ENCODE measurements at regions not wholly inside any gene's neighbourhood (a gene's known extent, or its start where the extent isn't known, plus 50 kb on each side); places are given as distances from the start of the nearest gene placed in this dataset.

DNA sequence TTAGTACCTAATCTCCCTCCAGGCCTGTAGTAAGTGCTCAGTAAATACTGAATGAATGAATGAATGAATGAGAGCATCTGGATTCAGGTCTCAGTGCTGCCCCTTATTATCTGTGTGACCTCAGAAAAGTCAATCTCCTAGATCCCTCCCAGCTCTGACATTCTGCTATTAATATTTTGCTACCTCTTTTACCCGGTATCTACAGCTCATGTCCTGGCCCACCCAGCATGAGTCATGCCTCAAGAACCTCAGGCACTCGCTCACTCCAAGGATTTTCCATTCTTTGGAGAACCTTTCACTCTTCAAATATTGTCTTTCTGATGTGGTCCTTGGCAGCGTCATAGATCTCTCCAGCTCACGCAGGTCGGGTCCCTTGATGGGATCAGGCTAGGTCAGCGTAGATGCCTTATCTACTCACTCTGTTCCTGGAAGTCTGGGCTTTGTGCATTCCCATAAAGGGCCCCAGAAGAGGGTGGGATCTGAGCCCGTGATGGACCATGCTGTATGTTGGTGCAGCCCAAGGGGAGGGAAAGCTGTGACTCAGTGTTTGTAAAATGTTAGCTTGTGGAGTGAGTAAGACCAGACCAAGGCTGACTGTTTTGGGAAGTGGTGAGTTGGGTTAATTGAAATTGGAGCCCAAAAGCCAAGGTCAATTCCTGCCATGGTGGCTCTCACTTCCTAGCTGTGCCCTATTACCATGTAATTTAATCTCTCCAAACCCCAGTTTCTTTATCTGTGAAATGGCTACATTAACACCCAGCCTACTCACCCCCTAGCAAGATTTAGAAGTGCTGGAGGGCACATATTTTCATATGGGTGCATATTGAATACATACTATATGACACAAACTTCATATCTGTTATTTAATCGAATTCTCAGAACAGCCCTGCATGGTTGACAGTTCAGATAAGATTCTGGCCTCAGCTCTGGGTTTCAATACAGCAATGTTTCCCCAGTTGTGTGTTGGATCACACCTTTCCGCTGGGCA is 214.1 kb upstream of the USP24 start:
- ChIA-PET POLR2A (no interaction called here), CTCF (no interaction called here)

DNA sequence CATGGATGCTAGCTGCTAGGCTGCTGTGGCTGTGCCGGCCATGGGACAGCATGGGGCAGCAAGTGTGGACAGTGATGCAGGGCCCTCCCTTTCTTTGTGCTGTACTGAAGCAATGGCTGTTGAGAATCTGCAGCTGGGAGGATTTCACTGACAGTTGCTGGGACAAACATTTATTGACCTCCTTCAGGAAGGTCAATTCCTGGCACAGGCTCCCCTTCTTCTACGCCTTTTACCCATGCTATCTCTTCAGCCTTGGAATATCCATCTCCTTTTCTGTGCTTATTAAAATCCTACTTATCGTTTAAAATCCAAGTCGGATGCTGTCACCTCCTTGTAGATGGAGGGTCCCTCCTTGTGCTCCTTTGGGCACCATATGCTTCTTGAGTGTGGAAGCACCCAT is 213.1 kb upstream of the USP24 start:
- CTCF ChIA-PET: no interaction called here
- POLR2A ChIA-PET: no interaction called here

DNA sequence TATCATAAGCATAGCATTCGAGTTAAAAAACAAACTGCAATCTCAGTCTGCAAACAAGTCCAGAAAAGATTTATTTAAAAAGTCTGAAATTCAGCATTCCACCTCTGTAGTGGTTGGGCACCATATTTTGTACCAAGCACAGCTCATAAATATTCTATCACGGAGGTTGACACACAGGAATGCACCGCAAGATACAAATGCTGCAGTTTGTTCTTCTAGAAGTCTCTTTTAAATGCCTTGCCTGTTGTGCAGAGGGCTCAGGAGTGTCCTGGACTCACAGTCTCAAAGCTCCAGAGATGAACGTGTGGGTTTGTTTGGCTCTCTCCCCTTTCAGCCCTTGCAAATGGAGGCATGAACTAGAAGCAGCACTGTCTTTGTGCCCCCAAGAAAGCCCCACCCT is 212.4 kb upstream of the USP24 start:
- CTCF ChIA-PET: no interaction called here

DNA sequence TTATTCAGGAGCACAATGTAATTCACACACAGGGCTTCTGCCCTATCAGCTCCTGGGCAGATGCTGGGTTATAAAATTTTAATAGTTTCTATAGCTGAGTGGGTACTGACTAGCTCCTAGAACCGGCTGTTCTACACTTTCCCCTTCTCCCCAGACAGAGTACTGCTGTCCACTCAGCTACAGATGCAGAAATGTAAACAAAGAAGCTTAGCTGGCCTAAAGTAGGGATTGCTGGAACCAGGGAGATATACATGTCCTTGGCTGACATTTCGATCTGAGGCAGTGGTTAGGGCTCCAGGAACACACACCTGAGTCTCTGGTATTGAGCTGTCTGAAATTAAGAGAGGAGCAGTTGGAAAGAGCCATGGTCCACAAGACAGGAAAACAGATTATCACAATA is 211.5 kb upstream of the USP24 start:
- POLR2A ChIA-PET: no interaction called here
- CTCF ChIA-PET: no interaction called here

More for the DNA sequence above, 212.4 kb upstream of the USP24 start:
- POLR2A ChIA-PET: no interaction called here

DNA sequence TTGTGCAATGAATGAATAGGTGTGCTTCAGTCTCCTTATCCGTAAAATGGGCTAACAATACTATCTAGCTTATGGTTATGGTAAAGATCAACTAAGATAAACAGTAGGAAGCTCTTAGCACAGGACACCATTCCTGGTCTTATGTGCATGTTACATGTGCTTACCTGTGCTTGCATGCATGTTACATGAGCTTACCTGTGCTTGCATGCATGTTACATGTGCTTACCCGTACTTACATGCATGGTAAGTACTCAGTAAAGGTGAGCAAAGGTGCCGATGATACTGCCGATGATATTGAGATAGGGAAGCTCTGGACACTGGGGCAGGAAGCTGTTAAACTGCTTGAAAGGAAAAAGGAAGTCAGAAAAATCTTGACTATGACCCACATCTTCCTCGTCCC is 211.0 kb upstream of the USP24 start:
- ChIA-PET CTCF (no interaction called here), POLR2A (no interaction called here)

DNA sequence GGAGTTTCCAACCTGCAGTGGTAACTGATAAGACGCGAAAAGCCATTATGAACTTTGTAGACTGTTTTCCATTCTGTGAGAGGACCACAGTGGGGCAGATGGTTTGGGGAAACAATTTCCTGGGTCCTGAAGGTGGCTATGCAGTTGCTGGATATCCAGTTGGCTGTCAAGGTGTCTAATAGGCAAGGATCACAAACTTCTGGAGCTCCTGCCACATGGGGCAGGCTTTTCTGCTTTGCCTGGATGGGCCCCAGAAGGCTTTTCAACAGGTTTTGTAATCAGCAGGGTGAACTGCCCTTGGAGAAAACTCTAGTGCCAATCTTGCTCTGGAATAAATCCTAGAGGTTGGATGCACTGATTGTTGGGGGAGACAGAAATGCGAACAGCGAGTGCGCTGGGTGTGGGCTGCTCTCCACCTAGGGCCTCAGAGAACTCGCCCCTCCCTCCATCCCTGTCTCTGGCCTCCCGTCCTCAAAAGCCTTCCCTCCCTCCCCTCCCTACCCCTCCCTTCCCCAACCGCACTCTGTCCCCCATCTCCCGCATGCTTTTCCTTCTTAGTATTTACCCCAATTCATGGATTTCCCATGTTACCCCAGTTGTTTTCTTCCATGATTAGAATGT is 210.3 kb upstream of the USP24 start:
- POLR2A ChIA-PET: no interaction called here
- CTCF ChIA-PET: no interaction called here

DNA sequence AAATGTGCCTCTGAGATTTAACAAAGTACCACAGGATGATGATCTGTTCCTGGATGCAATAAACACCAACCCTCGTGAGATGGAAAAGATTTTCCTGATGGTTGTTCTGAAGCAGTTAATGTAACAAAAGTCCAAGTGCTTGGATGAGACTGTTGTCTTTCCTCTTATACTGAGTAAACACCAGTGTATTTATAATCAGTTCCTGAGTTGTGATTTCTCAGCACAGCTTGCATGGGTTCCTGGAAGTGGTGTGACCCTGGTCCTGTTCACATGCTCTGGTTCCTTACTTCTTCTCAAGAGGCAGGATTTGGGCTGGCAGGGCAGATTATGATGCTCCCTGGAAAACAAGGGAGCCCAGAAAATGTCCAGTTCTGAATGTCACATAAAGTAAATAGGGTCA is 208.2 kb upstream of the USP24 start:
- CTCF ChIA-PET: no interaction called here
- POLR2A ChIA-PET: no interaction called here

DNA sequence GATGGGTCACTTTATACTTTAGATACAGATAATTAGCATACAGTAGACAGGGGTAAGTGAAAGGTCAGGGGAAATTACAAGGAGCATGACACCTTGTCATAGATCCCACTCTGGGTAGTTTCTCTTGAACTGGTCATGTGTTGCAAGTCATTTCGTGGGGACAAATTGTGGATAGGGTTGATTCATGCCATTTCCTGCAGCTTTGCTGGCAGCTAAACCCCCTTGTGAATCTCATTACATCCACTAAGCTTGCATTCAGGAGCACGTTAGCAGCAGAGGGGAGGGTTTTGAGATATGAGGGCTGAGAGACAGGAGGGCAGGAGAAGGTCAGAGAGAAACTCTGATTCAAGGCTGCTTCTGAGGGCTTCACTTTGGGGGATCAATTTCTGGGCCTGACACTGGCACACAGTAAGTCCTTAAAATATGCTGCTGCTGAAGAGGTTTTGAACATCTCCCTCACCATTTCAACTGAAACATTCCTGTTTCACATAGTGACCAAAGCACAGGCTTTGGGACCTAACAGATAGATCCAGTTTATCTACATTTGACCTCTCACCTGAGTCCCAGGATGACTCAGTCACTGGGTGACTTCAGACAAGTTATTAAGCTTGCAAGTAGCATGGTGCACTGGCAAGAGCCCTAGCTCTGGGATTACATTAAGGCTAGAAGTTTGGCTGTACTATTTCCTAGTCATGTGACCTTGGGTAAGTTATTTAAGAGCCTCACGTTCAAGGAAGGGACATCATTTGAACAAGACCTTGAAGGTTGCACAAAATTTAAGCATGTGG is 206.0 kb upstream of the USP24 start:
- CTCF ChIA-PET: no interaction called here

DNA sequence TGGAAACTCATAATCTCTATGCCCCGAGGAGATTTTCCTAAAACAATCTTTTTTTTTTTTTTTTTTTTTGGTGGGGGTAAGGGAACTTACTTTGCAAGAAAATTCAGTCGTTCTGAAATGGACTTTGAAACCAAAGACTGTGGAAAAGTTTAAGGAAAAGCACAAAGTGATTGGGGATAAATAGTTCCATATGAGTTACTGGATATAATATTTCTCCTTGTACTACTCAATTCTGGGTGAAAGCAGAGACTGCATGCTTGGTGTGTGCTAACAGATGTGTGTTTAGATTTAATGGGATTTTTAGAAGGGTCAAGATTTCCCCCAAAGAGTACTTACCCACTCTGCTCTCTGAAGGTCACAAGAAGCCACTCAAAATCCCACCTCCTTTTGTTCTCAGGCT is 204.9 kb upstream of the USP24 start:
- ChIA-PET CTCF (no interaction called here), POLR2A (no interaction called here)

More for the DNA sequence above, 206.0 kb upstream of the USP24 start:
- POLR2A ChIA-PET: no interaction called here

DNA sequence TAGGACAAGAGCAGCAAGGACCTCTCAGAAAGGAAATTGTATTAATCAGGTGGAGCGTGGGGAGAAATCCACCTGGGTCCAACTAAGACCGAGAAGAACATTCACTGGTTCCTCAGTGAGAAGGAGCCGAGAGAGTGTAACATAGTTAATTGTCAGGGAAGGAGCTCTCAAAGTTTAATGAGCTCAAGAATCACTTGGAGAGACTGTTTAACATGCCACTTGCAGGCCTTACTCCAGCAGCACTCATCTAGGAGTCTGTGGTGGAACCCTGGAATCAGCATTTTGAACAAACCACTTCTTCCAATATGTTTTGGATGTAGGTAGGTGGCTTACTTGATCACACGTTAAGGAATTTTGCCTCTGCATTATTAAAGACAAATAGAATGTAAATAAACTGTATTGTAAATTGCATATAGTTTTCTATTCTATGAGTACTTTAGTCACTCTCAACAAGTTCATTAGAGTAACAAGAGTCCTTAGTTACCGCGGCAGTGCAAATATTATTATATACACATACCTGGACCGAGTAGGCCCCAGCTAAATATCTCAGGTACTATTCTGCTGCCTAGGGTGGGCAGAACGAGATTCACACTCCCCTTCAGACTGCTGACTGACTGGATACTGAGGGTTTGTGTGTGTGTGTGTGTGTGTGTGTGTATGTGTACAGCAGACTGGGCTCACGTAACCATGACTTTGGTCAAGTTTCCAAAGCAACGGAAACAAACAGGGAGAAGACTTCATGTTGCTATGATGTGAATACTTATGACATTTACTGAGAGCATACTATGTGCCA is 203.2 kb upstream of the USP24 start:
- ChIA-PET CTCF (interaction anchor here (0.6 kb wide), 1 partner anchor 454 kb away, joined by 3 read pairs; no protein-coding TSS in a partner anchor), POLR2A (no interaction called here)

DNA sequence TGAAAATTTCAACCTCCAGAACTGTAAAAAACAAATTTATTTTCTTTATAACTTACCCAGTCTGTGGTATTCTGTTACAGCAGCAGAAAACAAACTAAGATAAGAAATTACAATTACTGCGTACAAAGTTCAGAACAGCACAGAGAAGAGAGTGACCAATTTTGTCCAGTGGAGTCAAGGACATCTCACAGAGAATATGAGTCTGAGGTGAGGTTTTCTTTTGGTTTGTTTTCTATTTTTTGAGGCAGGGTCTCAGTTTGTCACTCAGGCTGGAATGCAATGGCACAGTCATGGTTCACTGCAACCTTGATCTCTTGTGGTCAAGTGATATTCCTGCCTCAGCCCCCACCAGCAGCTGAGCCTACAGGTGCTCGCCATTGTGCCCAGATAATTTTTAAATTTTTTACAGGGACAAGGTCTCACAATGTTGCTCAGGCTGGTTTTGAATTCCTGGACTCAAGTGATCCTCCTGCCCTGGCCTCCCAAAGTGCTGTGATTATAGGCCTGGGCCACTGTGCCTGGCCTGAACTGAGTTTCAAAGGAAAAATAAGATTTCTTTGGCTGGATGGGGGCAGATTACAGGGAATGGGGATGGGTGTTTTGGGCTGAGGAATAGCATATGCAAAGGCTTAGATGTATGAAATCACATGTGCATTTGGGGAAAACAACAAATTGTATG is 201.1 kb upstream of the USP24 start:
- POLR2A ChIA-PET: no interaction called here
- CTCF ChIA-PET: no interaction called here

DNA sequence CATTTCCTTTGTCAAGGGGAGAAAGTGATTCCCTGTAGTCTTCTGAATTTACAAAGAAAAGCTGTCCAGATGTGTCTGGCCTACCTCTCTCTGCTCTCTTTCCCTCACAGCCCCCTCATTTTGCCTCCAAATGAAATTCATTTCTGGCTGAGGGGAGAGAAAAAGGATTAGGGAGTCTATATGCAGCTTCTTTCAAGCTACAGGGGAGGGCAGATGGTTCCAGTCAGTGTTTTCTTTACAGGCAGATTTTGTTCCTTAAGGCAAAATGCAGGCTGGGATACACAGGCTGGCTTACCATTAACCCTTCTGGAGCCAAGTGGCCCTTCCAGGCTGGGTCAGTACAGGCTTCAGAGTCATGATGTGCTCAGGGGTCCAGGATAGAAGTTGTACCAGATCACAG is 198.1 kb upstream of the USP24 start:
- CTCF ChIA-PET: no interaction called here
- POLR2A ChIA-PET: no interaction called here

DNA sequence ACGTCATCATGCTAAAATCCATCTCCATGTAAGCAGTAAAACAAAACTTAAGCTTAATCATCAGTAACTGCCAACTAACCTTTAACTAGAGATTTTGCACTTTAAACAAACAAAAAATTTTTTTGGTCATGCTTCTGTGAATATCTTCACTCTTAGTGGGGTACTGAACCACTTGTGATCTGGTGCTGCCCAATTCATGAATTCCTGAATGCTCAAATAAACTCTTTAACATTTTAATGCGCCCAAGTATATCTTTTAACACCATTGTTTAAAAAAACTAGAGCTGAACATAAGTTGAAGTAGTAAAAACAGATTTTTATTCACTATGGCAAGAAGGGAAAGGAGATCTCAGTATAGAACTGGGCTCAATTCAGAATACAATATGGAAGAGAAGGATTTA is 196.9 kb upstream of the USP24 start:
- POLR2A ChIA-PET: no interaction called here

DNA sequence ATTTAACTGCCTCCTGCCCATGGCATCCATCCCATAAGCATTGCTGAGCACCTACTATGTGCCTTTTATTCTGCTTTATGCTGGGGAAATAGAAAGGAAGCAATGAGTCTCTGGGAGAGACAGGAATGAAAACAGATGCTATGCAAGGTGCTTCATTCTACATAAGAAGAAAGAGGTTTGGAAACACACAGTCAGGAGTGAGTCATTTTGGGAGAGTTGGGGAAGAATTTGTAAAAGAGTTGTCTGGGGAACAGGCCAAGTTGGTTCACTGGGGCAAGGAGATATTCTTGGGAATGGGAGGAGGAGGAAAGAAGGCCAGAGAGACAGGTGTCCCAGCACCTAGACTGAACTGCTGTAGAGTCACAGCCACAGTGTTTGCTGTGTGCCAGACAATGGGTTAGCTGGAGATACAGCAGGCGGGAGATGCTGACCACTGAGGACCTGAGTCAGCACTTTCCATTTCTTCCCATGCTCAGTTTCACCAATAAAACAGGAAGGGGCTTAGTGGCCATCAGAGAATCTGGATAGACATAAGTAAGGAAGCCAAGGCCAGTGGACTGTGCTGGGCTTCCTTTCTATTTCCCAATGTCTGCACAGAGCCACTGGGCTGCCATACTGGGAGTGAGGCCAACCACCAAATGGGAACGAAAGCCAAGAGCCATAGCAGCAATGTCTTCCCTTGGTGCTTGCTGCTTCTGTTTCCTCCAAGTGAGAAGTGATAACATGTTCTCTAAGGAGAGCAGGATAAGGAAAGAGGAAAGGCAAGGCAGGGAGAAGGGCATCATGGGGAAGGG is 187.7 kb upstream of the USP24 start:
- POLR2A ChIA-PET: no interaction called here
- CTCF ChIA-PET: no interaction called here

More for the DNA sequence above, 196.9 kb upstream of the USP24 start:
- CTCF ChIA-PET: no interaction called here

DNA sequence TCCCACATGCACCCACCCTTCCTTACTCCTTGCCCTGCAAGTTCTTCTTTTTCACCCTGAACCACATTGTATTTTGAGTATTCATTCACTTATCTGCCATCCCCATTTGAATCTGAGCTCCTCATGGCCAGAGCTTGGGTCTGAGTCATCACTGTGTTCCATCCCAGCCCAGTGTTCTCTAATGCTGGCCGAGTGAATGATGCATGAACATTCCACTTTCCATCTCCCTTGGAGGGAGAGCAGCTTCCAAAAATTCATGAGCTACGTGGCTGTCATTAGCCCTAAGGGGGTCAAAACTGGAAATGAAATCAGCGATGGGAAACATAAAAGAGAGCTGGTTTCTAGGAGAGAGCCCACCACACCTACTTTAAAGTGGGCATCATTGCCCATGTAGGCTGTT is 187.0 kb upstream of the USP24 start:
- POLR2A ChIA-PET: no interaction called here
- CTCF ChIA-PET: no interaction called here

DNA sequence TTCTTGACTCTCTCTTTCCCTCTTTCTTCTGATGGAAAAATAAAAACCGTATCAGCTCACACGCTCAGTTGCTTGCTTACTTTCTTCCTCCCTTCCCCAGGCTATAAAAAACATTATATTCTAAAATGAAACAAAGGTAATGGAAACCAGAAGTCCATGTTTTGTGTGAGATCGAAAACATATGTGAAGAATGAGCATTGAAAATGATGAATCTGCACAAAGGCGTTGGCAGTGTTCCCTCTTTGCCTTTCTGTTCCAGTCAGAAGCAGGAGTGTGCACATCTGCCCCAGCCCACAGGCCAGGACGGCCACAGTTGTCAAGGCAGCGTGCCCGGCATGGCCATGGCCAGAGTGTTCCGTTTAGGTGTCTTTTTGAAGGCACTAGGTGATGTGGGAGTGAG is 185.3 kb upstream of the USP24 start:
- POLR2A ChIA-PET: no interaction called here
- CTCF ChIA-PET: no interaction called here

DNA sequence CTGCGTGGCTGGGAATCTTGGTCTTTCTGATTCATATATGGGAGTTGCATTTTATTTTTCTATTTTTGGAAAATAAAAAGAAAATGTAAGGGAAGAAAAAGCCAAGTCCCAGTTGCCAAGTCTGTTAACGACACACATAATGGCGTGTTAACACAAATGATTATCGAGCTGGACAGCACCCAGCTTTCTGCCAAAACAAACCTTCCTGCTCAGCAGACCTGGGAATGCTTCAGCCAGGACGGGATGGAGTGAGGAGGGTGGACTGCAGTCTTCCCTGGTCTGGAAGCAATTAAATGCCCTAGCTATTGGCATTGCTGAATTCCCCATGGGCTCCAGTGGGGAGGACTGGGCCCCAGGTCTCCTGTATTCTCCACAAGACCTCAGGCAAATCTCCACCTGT is 184.2 kb upstream of the USP24 start:
- CTCF ChIA-PET: interaction anchor here (0.8 kb wide), 1 partner anchor 19 kb away, joined by 4 read pairs; no protein-coding TSS in a partner anchor
- POLR2A ChIA-PET: no interaction called here

DNA sequence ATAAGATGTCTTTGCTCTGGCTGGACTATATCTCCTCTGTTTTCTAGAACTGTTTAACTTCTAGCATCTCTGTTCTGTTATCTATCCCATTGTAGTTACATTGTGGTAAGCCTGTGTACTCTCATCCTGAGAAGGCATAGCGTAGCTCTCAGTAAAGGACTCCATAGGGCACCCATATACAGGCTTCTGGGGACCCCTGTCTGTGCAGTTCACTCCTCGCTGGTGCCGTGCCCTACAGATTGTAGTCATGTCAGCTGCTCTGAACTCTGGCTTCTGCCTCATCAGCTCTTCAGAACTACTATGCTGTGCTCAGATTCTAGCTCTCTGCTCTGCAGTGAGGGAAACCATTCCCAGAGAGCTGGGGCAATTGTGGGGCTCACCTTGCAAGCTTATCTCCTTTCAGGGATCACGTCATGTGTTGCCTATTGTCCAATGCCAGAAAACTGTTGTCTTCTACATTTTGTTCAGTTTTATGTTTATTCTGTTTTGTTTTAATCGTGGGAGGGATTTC is 181.3 kb upstream of the USP24 start:
- POLR2A ChIA-PET: no interaction called here
- CTCF ChIA-PET: no interaction called here

DNA sequence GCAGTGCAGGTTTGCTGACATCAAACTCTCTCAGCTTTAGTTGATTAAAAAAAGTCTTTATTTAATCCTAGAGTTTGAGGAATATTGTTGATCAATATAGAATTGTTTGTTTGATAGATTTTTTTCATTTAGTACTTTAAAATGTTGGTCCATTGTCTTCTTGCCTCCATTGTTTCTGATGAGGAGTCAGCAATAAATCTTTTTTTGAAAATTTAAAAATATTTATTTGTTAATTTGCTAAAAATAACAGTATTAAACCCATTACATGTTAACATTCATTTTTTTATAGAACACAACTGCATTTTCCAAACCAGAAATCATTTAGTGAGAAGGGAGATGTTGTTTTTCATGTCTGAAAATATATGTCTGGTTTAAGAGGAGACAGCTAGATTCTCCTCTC is 173.8 kb upstream of the USP24 start:
- ChIA-PET CTCF (no interaction called here), POLR2A (no interaction called here)

Data from activated CD8-positive, alpha-beta memory T cell treated with anti-CD3 and anti-CD28 coated beads for 36 hours (primary cell).